Cardiac muscle cell (in vitro differentiated cells and primary cell): ENCODE measurements at regions not wholly inside any gene's neighbourhood (a gene's known extent, or its start where the extent isn't known, plus 50 kb on each side); places are given as distances from the start of the nearest gene placed in this dataset.

Source experiments
- DNase-seq, 2 donors: peaks; one replicate each; pipeline versions ENCODE4 v3.0.0 to v3.0.0-alpha.2; 2010 to 2017; ENCODE audit warnings: low read depth in 1 of 2, low spot score in 1 of 2
- H3K27ac ChIP-seq: fragments of 200-600 bp; sonication (generic); 2 replicates; pipeline ENCODE4 v1.5.1; 2016
- H3K27me3 ChIP-seq: fragments of 200-600 bp; sonication (generic); 2 replicates; pipeline ENCODE4 v1.6.0; 2016; ENCODE audit warnings: control low read depth
- H3K36me3 ChIP-seq: fragments of 200-600 bp; sonication (generic); 2 replicates; pipeline ENCODE4 v1.5.1; 2016; ENCODE audit warnings: control low read depth
- H3K4me1 ChIP-seq: fragments of 200-600 bp; sonication (generic); 2 replicates; pipeline ENCODE4 v1.8.1; 2017; ENCODE audit warnings: low read depth, mild to moderate bottlenecking, mixed run types
- H3K4me3 ChIP-seq: fragments of 200-600 bp; sonication (generic); 2 replicates; pipeline ENCODE4 v1.5.1; 2016; ENCODE audit warnings: mild to moderate bottlenecking
- H3K9me3 ChIP-seq: fragments of 200-600 bp; sonication (generic); 2 replicates; pipeline ENCODE4 v1.5.1; 2017; ENCODE audit warnings: low read depth, mild to moderate bottlenecking, control low read depth
- TF ChIP-seq, protein P1 (sequence below): IDR thresholded peaks from 2 replicates; pipeline ENCODE4 v1.5.1; 2012; ENCODE audit warnings: low read depth, mild to moderate bottlenecking, low read length

- no peaks in the 10 kb centered on the region for H3K27me3 ChIP-seq
- TF ChIP-seq, protein P1, sequence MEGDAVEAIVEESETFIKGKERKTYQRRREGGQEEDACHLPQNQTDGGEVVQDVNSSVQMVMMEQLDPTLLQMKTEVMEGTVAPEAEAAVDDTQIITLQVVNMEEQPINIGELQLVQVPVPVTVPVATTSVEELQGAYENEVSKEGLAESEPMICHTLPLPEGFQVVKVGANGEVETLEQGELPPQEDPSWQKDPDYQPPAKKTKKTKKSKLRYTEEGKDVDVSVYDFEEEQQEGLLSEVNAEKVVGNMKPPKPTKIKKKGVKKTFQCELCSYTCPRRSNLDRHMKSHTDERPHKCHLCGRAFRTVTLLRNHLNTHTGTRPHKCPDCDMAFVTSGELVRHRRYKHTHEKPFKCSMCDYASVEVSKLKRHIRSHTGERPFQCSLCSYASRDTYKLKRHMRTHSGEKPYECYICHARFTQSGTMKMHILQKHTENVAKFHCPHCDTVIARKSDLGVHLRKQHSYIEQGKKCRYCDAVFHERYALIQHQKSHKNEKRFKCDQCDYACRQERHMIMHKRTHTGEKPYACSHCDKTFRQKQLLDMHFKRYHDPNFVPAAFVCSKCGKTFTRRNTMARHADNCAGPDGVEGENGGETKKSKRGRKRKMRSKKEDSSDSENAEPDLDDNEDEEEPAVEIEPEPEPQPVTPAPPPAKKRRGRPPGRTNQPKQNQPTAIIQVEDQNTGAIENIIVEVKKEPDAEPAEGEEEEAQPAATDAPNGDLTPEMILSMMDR = no peak
- DNase-seq = no peak
- H3K4me1 ChIP-seq = no peaks in the 10 kb centered on the region
- no peak overlapping the region for H3K4me3 ChIP-seq
- H3K27ac ChIP-seq = no peak overlapping the region
- no peaks in the 10 kb centered on the region for H3K36me3 ChIP-seq
- no peaks in the 10 kb centered on the region for H3K9me3 ChIP-seq
Observed at GRCh38 chr12:90238663-90239271, 530.1 kb upstream of the ATP2B1 start.

GRCh38 chr12:90237841-90238240 is 529.2 kb upstream of the ATP2B1 start:
- no peaks in the 10 kb centered on the region for H3K27me3 ChIP-seq
- no peaks in the 10 kb centered on the region for H3K4me1 ChIP-seq
- no peak overlapping the region for H3K27ac ChIP-seq
- H3K36me3 ChIP-seq = no peaks in the 10 kb centered on the region
- TF ChIP-seq, protein P1 = no peak
- no peak overlapping the region for H3K4me3 ChIP-seq
- no peaks in the 10 kb centered on the region for H3K9me3 ChIP-seq
- no peak for DNase-seq

- Histone ChIP-seq H3K27me3 (no peaks in the 10 kb centered on the region), H3K9me3 (no peaks in the 10 kb centered on the region), H3K36me3 (no peaks in the 10 kb centered on the region), H3K27ac (no peak overlapping the region), H3K4me1 (no peaks in the 10 kb centered on the region), H3K4me3 (no peak overlapping the region)
- TF ChIP-seq, protein P1 = no peak
- DNase-seq = peak in 1 of 2 donors; percentile 40
Observed at GRCh38 chr12:90235642-90236041, 527.0 kb upstream of the ATP2B1 start.

- Histone ChIP-seq H3K27ac (no peak overlapping the region), H3K4me3 (no peak overlapping the region), H3K9me3 (no peaks in the 10 kb centered on the region), H3K27me3 (no peaks in the 10 kb centered on the region), H3K4me1 (no peaks in the 10 kb centered on the region), H3K36me3 (no peaks in the 10 kb centered on the region)
- peak in 1 of 2 donors; percentile 41 for DNase-seq
- TF ChIP-seq, protein P1 = no peak
Observed at GRCh38 chr12:90234472-90234871, 525.8 kb upstream of the ATP2B1 start.

GRCh38 chr12:90233168-90234100 is 524.8 kb upstream of the ATP2B1 start:
- Histone ChIP-seq H3K4me3 (no peak overlapping the region), H3K9me3 (no peaks in the 10 kb centered on the region), H3K4me1 (no peaks in the 10 kb centered on the region), H3K27ac (no peak overlapping the region), H3K27me3 (no peaks in the 10 kb centered on the region), H3K36me3 (no peaks in the 10 kb centered on the region)
- DNase-seq = peak in 1 of 2 donors; percentile 62
- TF ChIP-seq, protein P1 = no peak
